ENCODE measurements at regions not wholly inside any gene's neighbourhood (a gene's known extent, or its start where the extent isn't known, plus 50 kb on each side); places are given as distances from the start of the nearest gene placed in this dataset.

DNA sequence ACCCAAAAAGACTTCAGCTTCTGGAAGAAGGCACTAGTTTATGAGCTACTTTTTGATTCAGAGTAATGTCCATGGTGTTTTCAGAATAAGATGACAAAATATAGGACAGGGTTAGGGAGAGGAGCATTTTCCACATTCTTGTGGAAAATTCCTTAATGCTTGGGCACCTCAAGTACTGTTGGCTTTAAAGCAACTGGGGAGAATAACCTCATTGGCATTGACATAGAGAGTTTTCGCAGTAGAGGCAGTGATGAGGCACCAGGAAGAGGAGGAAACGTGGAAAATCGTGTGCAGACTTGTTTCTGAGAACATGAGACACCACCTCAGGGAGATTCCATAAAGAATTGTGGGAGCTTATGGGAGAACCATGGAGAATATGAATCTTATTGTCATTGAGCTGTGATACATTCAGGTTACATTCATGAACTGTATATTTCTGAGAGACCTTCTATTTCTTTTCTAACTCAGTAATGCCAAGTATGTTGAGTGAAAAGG is 929.0 kb upstream of the NRXN1 start:
- ChIA-PET POLR2A (no interaction called here), RAD21 (ENCODE audit: unreplicated experiment) (no interaction called here)
- in situ Hi-C loops (cut with MboI): no loop called here

More for the DNA sequence above, 929.0 kb upstream of the NRXN1 start:
- Histone ChIP-seq H3K27me3 (replicated peaks in 1 of 2; ENCODE audit: control insufficient read depth in 2 of 2, insufficient read depth in 2 of 2, low read length in 1 of 2) (no peaks in the 10 kb centered on the region), H3K79me2 (ENCODE audit: control insufficient read depth, insufficient read depth, low read length) (no peaks in the 10 kb centered on the region), H3K36me3 (ENCODE audit: control insufficient read depth in 2 of 2, insufficient read depth in 2 of 2, low read length in 1 of 2) (no peaks in the 10 kb centered on the region), H3K27ac (ENCODE audit: control insufficient read depth, insufficient read depth) (no peak overlapping the region), H3K9me3 (replicated peaks; ENCODE audit: control insufficient read depth, insufficient read depth, low read length) (no peaks in the 10 kb centered on the region), H3K4me3 (no peak overlapping the region), H4K20me1 (ENCODE audit: control insufficient read depth, insufficient read depth) (no peaks in the 10 kb centered on the region), H3K4me1 (ENCODE audit: control insufficient read depth, insufficient read depth, low read length) (no peaks in the 10 kb centered on the region), H3K9ac (ENCODE audit: control insufficient read depth, insufficient read depth, low read length) (no peak overlapping the region), H2AFZ (ENCODE audit: control insufficient read depth, low read depth, low read length) (no peak overlapping the region), H3K4me2 (ENCODE audit: control insufficient read depth, insufficient read depth) (no peak overlapping the region)
- intact Hi-C loops (cut with micrococcal nuclease; ENCODE audit: unreplicated experiment): no loop called here
- no TSS peak for BruUV-seq (replicated peaks)
- ATAC-seq (no peak), FAIRE-seq (no peak), DNase-seq (ENCODE audit: low read depth, low spot score) (no peak)
- TF ChIP-seq ZBED1 (IDR thresholded peaks at IDR 0.05; ENCODE audit: borderline replicate concordance) (no peak), SUPT20H (IDR thresholded peaks at IDR 0.05; ENCODE audit: borderline replicate concordance, control insufficient read depth, low read depth, low read length) (no peak), ATF7 (IDR thresholded peaks at IDR 0.05; ENCODE audit: low read depth) (no peak), GATAD2B (conservative IDR thresholded peaks at IDR 0.05; ENCODE audit: low read depth) (no peak), SUZ12 (IDR thresholded peaks at IDR 0.05; ENCODE audit: unreplicated experiment) (no peak), CBX3 (IDR thresholded peaks at IDR 0.05; ENCODE audit: borderline replicate concordance, low read depth) (no peak), KDM1A (IDR thresholded peaks at IDR 0.05; ENCODE audit: borderline replicate concordance) (no peak), RBBP5 (conservative IDR thresholded peaks at IDR 0.05) (no peak), HSF1 (IDR thresholded peaks at IDR 0.05; ENCODE audit: low read depth, low read length) (no peak), MAX (IDR thresholded peaks at IDR 0.05; ENCODE audit: low read depth, low read length) (no peak), SMAD1 (IDR thresholded peaks at IDR 0.05; ENCODE audit: low read depth, partially characterized antibody) (no peak), JUNB (IDR thresholded peaks at IDR 0.05) (no peak), BCL11A (IDR thresholded peaks at IDR 0.05; ENCODE audit: low read depth, low read length) (no peak), ZBTB33 (IDR thresholded peaks at IDR 0.05) (no peak), KLF5 (IDR thresholded peaks at IDR 0.05; ENCODE audit: partially characterized antibody) (no peak), HDAC2 (IDR thresholded peaks at IDR 0.05) (no peak), ZBTB4 (CRISPR knock-in tag; IDR thresholded peaks at IDR 0.05) (no peak), NFXL1 (IDR thresholded peaks at IDR 0.05; ENCODE audit: borderline replicate concordance) (no peak), MXI1 (IDR thresholded peaks at IDR 0.05; ENCODE audit: low read depth, low read length) (no peak)
- TF ChIP-seq, protein P1, sequence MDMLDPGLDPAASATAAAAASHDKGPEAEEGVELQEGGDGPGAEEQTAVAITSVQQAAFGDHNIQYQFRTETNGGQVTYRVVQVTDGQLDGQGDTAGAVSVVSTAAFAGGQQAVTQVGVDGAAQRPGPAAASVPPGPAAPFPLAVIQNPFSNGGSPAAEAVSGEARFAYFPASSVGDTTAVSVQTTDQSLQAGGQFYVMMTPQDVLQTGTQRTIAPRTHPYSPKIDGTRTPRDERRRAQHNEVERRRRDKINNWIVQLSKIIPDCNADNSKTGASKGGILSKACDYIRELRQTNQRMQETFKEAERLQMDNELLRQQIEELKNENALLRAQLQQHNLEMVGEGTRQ (IDR thresholded peaks at IDR 0.05; ENCODE audit: borderline replicate concordance, low read depth, low read length): no peak
- SMC1A ChIA-PET (ENCODE audit: uncharacterized antibody, unreplicated experiment): interaction anchor here (0.9 to 2.6 kb wide), 2 partner anchors 10 to 20 kb away, joined by 3 to 5 read pairs; no protein-coding TSS in a partner anchor
- CTCF ChIA-PET: no interaction called here
- WGBS (ENCODE audit: insufficient coverage, insufficient replicate concordance, low lambda C conversion rate, missing lambda C conversion rate): 3% methylated on average over 3 of the region's 3 CpGs
